ENCODE measurements at regions not wholly inside any gene's neighbourhood (a gene's known extent, or its start where the extent isn't known, plus 50 kb on each side); places are given as distances from the start of the nearest gene placed in this dataset.
A peak's percentile ranks its signal among the peaks of the same experiment; 100 is the strongest.

- TF ChIP-seq GATA2 (IDR thresholded peaks at IDR 0.05; ENCODE audit: low read depth, low read length) (peak; percentile 78), GATA3 (IDR thresholded peaks at IDR 0.05; ENCODE audit: low read depth, low read length) (no peak; the same call in 1 of the 2 replicates)
Measured at GRCh38 chr16:76946879-76947278, 244.1 kb upstream of the MON1B start.
